Ascending aorta (tissue), 2 donors: ENCODE measurements at regions not wholly inside any gene's neighbourhood (a gene's known extent, or its start where the extent isn't known, plus 50 kb on each side); places are given as distances from the start of the nearest gene placed in this dataset.

Experiments used
- DNase-seq, 2 donors: peaks; one replicate each; pipeline ENCODE4 v3.0.0-alpha.2; 2019; ENCODE audit warnings: low spot score in 2 of 2
- H3K27ac ChIP-seq, 2 donors: fragments of 200-600 bp; sonication (generic); one replicate each; pipeline ENCODE4 v1.5.1; 2016 to 2017; ENCODE audit warnings: mild to moderate bottlenecking in 1 of 2
- H3K27me3 ChIP-seq: fragments of 200-600 bp; sonication (generic); one replicate; pipeline ENCODE4 v1.5.1; 2017
- H3K36me3 ChIP-seq, 2 donors: fragments of 200-600 bp; sonication (generic); one replicate each; pipeline ENCODE4 v1.5.1; 2016
- H3K4me1 ChIP-seq, 2 donors: fragments of 200-600 bp; sonication (generic); one replicate each; pipeline ENCODE4 v1.5.1; 2016 to 2017; ENCODE audit warnings: mild to moderate bottlenecking in 1 of 2
- H3K4me3 ChIP-seq, 2 donors: fragments of 200-600 bp; sonication (generic); one replicate each; pipeline ENCODE4 v1.5.1; 2016 to 2017; ENCODE audit warnings: mild to moderate bottlenecking in 1 of 2
- H3K9me3 ChIP-seq, 2 donors: fragments of 200-600 bp; sonication (generic); one replicate each; pipeline ENCODE4 v1.5.1; 2016
- intact Hi-C: fragments of 100-400 bp; cut with DNase I; formaldehyde crosslinking; loops from one replicate; pipeline ENCODE4 v1.15.1; 2023
- TF ChIP-seq, protein P1 (sequence below), 3 experiments: fragments of 200-600 bp in 2 of 3; fragments of 450-650 bp in 1 of 3; sonication (generic) in 2 of 3; IDR thresholded peaks; one replicate each; pipeline ENCODE4 v1.5.1; 2016 to 2019; ENCODE audit warnings: antibody characterized with exemption in 3 of 3, mild to moderate bottlenecking in 1 of 3, moderate library complexity in 1 of 3

DNA sequence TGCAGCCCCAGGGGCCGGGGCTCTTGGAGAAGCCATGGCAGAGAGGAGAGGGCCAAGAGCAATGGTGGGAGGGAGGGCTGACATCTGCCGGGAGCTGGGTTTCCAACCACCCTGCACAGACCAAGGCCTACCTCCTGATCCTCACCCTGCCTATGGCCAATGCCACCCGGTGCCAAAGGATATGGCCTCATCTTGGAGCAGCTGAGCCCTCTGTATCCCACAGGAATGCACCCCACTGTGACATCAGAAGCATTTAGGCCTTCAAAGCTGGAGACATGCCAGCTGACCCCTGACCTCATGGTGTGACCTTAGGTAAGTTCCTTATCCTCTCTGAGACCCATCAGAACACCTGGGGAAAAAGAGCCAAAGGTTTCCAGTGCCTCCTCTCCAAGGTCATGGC lies 113.6 kb upstream of the ZMIZ1 start:
- Histone ChIP-seq H3K4me1 (peaks cover 0 to 2% of the 10 kb centered on the region in 2 donors), H3K9me3 (no peaks in the 10 kb centered on the region), H3K36me3 (no peaks in the 10 kb centered on the region), H3K27ac (no peak overlapping the region), H3K27me3 (no peaks in the 10 kb centered on the region), H3K4me3 (no peak overlapping the region)
- TF ChIP-seq, protein P1, sequence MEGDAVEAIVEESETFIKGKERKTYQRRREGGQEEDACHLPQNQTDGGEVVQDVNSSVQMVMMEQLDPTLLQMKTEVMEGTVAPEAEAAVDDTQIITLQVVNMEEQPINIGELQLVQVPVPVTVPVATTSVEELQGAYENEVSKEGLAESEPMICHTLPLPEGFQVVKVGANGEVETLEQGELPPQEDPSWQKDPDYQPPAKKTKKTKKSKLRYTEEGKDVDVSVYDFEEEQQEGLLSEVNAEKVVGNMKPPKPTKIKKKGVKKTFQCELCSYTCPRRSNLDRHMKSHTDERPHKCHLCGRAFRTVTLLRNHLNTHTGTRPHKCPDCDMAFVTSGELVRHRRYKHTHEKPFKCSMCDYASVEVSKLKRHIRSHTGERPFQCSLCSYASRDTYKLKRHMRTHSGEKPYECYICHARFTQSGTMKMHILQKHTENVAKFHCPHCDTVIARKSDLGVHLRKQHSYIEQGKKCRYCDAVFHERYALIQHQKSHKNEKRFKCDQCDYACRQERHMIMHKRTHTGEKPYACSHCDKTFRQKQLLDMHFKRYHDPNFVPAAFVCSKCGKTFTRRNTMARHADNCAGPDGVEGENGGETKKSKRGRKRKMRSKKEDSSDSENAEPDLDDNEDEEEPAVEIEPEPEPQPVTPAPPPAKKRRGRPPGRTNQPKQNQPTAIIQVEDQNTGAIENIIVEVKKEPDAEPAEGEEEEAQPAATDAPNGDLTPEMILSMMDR (IDR thresholded peaks at IDR 0.05) = no peak
- DNase-seq = no peak
- intact Hi-C loops = no loop called here

DNA sequence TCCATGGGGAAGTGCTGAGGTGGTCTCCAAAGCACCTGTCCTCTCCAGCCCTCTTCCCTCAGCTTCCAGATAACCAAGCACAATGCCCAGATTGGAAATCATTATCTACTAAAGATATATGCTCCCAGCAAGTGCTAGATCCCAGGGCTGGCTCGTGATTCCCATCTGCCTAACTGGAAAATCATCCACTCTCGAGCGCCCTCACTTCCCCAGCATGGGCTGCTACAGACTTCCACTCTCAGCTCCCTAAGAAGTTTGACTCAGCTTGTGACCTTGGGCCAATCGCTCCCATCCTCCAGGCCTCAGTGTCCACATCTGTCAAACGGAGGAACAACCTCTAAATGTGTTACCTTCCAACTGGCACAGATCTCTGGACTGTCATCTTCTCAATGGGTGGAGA lies 112.4 kb upstream of the ZMIZ1 start:
- intact Hi-C loops = no loop called here
- DNase-seq = no peak
- H3K4me1 ChIP-seq = peaks cover 3 to 6% of the 10 kb centered on the region in 2 donors
- no peaks in the 10 kb centered on the region for H3K36me3 ChIP-seq
- TF ChIP-seq, protein P1 (IDR thresholded peaks at IDR 0.05) = no peak
- H3K4me3 ChIP-seq = no peak overlapping the region
- H3K27me3 ChIP-seq = no peaks in the 10 kb centered on the region
- H3K9me3 ChIP-seq = no peaks in the 10 kb centered on the region
- no peak overlapping the region for H3K27ac ChIP-seq

DNA sequence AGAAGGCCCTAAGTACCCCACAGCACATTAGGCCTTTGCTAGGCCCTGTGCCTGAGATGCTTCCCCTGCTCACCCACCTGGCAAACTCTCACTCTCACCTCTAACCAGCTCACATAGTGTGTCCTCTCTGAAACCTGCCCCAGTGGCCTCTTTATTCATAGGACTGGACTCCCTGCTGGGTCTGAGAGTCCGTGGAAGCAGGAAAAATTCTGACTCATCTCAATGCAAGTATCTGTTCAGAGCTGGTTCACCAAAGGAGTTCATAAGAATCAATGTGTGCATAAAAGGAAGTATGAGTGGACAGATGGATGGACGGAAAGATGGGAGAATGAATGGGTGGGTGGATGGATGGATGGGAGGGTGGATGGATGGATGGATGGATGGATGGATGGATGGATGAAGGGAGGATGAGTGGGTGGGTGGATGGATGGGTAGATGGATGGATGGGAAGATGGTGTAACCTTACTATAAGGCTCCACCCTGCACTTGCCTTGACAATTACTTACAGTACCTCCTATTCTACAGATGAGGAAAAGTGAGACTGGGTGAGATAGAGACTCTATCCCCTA lies 111.2 kb upstream of the ZMIZ1 start:
- Histone ChIP-seq H3K27me3 (no peaks in the 10 kb centered on the region), H3K9me3 (no peaks in the 10 kb centered on the region), H3K27ac (no peak overlapping the region), H3K4me1 (peaks cover 3 to 6% of the 10 kb centered on the region in 2 donors), H3K4me3 (no peak overlapping the region), H3K36me3 (no peaks in the 10 kb centered on the region)
- TF ChIP-seq, protein P1 (IDR thresholded peaks at IDR 0.05) = no peak
- no peak for DNase-seq
- intact Hi-C loops = no loop called here

DNA sequence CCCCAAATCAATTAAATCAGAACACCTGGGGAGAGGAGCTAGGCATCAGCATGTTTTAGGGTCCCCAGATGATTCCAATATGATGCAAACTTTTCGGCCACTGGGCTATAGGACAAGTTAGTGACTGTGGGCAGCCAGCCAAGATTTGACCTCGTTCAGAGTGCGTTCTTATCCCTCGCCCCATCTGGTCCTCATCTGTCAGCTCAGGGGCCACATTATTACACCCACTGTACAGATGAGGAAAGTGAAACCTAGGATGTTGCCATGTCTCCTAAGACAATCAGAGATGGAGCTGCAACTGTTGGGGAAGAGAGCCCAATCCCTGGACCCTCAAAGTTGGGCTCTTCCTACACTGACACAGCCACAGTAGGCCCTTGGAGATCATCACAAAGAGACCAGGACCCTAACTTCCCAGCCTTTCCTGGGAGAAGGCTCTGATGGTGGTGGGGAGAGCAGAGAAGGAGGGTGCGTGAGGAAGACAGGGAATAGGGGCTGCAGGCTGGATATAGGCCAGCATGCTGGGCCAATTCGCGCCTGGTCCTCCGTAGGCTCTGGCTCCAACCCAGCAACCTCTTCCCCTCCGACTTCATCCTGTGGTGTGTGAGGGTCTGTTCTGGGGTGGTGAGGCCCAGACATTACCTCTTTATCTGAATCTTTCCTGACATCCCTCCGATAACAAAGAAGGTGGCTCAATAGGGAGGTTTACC lies 109.4 kb upstream of the ZMIZ1 start:
- Histone ChIP-seq H3K36me3 (no peaks in the 10 kb centered on the region), H3K4me3 (no peak overlapping the region), H3K27ac (no peak overlapping the region), H3K27me3 (no peaks in the 10 kb centered on the region), H3K4me1 (peaks cover 3 to 6% of the 10 kb centered on the region in 2 donors), H3K9me3 (no peaks in the 10 kb centered on the region)
- TF ChIP-seq, protein P1 (IDR thresholded peaks at IDR 0.05) = no peak
- intact Hi-C loops = no loop called here
- DNase-seq = no peak

DNA sequence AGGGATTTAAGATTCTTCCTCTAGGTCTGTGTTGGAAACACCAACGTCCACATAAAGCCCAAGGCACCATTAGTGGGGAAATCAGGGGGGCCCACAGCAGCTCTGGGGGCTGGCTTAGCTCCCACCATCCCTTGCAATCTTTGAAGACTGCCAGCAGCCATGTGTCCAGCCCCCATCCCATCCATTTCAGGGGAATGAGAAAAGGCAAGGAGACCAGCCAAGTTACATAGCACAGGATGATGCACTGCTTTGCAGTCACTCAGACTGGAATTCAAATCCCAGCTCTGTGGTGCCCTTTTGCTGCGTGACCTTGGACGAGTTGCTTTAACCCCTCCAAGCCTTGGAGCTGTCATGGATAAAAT lies 108.9 kb upstream of the ZMIZ1 start:
- TF ChIP-seq, protein P1 (IDR thresholded peaks at IDR 0.05) = no peak
- Histone ChIP-seq H3K4me3 (no peak overlapping the region), H3K4me1 (peaks cover 3 to 6% of the 10 kb centered on the region in 2 donors), H3K36me3 (no peaks in the 10 kb centered on the region), H3K27ac (no peak overlapping the region), H3K27me3 (no peaks in the 10 kb centered on the region), H3K9me3 (no peaks in the 10 kb centered on the region)
- intact Hi-C loops = no loop called here
- no peak for DNase-seq
